ENCODE measurements at regions not wholly inside any gene's neighbourhood (a gene's known extent, or its start where the extent isn't known, plus 50 kb on each side); places are given as distances from the start of the nearest gene placed in this dataset.

GRCh38 chr2:215678094-215678493 lies 242.2 kb upstream of the FN1 start:
- TF ChIP-seq FOXM1 (IDR thresholded peaks at IDR 0.05; ENCODE audit: borderline replicate concordance): no peak
- no peak for TF ChIP-seq SUZ12 (IDR thresholded peaks at IDR 0.05)
- no peak for TF ChIP-seq FOXK2 (IDR thresholded peaks at IDR 0.05)
- no peak for TF ChIP-seq SP1 (IDR thresholded peaks at IDR 0.05)
- TF ChIP-seq PKNOX1 (IDR thresholded peaks at IDR 0.05): no peak

All from HEK293T (cell line).